Activated T-cell treated with anti-CD3 and anti-CD28 coated beads, Interleukin-2, amount 50 U/mL, for 4 hours (primary cell): ENCODE measurements at regions not wholly inside any gene's neighbourhood (a gene's known extent, or its start where the extent isn't known, plus 50 kb on each side); places are given as distances from the start of the nearest gene placed in this dataset.

ENCODE experiments used
- ATAC-seq, 2 donors: fragments of 200-7000 bp; cut with Tn5 transposase; one replicate each; pipeline ENCODE4 v1.10.0; 2021
- DNase-seq: peaks from one replicate; pipeline ENCODE4 v3.0.0-alpha.2; 2020
- H3K27me3 Mint-ChIP-seq: one replicate; pipeline ENCODE4 v1.8.0; 2021; ENCODE audit warnings: low read depth, mixed read lengths
- H3K36me3 Mint-ChIP-seq: one replicate; pipeline ENCODE4 v1.8.0; 2022; ENCODE audit warnings: mixed read lengths; ENCODE audit not compliant: insufficient read depth
- H3K4me1 Mint-ChIP-seq: one replicate; pipeline ENCODE4 v1.8.0; 2021; ENCODE audit warnings: low read depth, mixed read lengths
- H3K4me3 Mint-ChIP-seq: one replicate; pipeline ENCODE4 v1.8.0; 2021; ENCODE audit warnings: mild to moderate bottlenecking, moderate library complexity, mixed read lengths
- H3K9me3 Mint-ChIP-seq: one replicate; pipeline ENCODE4 v1.8.0; 2021; ENCODE audit warnings: mixed read lengths

DNA sequence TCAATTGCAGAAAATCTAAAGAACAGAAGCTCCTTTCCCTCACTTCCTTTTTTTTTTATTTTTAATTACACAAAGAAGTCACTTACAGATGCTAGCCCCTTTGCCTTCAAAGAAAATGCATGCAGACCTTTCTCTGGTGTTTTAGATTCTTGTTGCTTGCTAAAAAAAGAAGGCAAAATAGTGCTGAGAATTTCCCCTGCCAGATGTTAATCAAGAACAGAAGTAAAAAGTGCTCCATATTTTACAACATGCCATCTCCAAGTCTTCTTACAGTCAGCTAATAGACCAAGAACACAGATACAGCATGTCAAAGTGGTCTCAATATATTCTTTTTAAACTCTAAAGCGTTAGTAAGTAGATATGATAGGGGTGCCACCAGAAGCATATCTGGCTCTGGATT is 142.8 kb upstream of the RGMB start:
- Mint-ChIP-seq H3K9me3 (peaks cover 3% of the 10 kb centered on the region), H3K27me3 (no peaks in the 10 kb centered on the region), H3K4me3 (no peak overlapping the region), H3K4me1 (no peaks in the 10 kb centered on the region), H3K36me3 (no peaks in the 10 kb centered on the region)
- no peak for ATAC-seq
- no peak for DNase-seq

DNA sequence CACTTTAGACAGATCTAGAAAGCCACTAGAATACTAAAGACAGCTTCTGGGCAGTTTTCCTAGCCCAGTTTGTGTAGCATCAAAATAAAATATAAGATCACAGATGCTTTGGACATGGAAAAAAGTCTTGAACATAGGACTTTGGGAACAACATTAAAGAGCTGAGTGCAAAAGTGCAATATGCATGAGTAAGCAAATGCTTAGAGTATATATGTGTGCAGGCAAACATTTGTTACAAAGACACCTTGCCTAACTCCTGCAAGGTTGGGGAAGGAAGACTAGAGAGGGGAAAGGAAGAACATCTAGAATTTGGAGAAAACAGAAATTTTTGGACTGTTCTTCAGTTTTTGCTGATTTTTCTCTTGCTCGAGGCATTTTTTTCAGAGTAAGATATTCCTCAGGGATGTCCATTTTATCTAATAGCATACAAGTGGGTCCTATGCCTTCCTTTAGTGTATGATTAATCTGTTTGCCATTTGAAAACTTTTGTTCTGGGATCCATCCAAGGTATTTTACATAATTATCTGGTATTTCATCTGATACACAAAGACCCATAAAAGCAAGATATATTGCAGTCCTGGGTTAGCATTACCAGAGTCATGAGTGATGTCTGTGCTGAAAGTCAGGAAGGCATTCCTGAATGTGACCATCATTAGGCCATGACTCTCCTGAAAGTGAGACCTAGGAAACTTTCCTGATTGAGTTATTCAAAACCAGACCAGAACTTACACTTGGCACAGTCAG is 142.0 kb upstream of the RGMB start:
- no peak for DNase-seq
- H3K9me3 Mint-ChIP-seq, result peaks cover 3% of the 10 kb centered on the region
- no peak overlapping the region for H3K4me3 Mint-ChIP-seq
- no peaks in the 10 kb centered on the region for H3K36me3 Mint-ChIP-seq
- ATAC-seq, result no peak
- H3K27me3 Mint-ChIP-seq, result no peaks in the 10 kb centered on the region
- no peaks in the 10 kb centered on the region for H3K4me1 Mint-ChIP-seq

DNA sequence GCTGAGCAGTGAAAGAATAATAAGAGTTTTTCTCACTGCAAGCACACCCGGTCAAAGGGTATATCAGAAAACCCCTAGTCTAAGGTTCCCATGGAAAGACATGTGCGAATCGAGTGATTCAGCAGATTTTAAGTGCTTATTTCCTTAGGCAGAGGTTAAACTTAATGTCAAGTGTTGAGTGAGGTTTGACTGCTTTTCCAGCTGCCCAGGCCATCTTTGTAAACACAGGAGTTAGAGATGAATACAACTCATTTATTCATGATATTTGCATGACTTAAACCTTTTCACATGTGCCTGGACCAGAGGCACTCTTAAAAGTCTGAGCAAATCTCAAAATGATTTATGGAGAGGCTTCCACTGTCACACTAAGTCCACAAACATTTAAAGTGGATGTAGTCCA is 137.8 kb upstream of the RGMB start:
- Mint-ChIP-seq H3K4me3 (no peak overlapping the region), H3K4me1 (no peaks in the 10 kb centered on the region), H3K9me3 (no peaks in the 10 kb centered on the region), H3K27me3 (no peaks in the 10 kb centered on the region), H3K36me3 (no peaks in the 10 kb centered on the region)
- no peak for ATAC-seq
- DNase-seq, result no peak

DNA sequence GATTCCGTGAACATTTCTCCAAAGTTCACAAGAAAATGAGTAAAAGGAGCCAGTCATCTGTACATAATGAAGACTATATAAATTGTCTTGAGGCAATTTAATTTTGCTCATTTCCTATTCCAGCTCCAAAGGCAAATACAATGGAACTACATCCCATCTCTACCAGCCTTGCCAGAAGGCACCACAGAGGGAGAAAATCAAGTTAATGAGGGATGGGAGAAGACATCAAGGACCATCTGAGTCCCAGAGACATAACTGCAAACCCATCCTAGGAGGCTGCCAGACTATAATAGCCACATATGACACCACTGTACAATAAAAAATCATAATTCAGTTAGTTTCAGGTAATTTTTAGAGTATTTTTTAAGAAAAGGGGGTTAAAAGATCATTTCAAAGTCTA is 136.3 kb upstream of the RGMB start:
- no peak for ATAC-seq
- Mint-ChIP-seq H3K36me3 (no peaks in the 10 kb centered on the region), H3K27me3 (no peaks in the 10 kb centered on the region), H3K9me3 (no peaks in the 10 kb centered on the region), H3K4me1 (no peaks in the 10 kb centered on the region), H3K4me3 (no peak overlapping the region)
- no peak for DNase-seq

DNA sequence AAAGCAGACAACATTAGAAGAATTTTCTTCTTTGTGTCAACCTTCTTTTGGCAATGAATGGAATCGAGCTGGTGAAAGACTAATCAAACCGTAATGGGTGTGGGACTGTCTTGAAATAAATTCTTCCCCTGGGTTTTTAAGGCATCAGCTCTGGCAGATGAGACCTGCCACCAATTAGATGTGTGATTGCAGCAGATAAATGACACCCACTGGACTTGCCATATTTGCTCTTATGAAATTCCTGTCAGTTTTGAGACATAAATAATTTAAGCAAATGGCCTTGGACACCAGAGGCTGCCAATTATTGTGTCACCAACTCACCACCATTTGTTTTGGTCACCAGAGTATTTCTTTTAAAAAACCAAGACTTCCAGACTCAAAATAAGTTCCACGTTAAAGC is 135.9 kb upstream of the RGMB start:
- ATAC-seq (no peak), DNase-seq (no peak)
- Mint-ChIP-seq H3K4me1 (no peaks in the 10 kb centered on the region), H3K27me3 (peaks cover under 1% of the 10 kb centered on the region), H3K4me3 (no peak overlapping the region), H3K36me3 (no peaks in the 10 kb centered on the region), H3K9me3 (no peaks in the 10 kb centered on the region)

DNA sequence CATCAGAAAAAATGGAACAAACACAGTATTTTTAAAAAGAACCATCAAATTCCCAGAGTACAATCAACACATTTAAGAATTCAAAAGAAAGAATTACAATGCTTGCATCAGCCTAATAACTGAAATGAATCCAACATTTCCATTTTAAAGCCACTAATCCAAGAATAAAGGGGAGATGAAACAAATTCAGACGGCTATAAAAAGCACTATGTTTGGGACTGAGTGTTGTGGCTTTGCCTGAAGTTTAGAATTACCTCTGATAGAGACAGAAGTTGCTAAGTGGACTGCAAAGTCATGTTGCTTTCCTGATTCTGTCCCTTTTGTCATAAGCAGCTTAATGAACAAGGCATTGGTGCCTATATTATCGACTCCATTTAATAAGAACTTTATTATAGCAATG is 135.4 kb upstream of the RGMB start:
- Mint-ChIP-seq H3K4me3 (no peak overlapping the region), H3K36me3 (no peaks in the 10 kb centered on the region), H3K9me3 (no peaks in the 10 kb centered on the region), H3K4me1 (no peaks in the 10 kb centered on the region), H3K27me3 (peaks cover 2% of the 10 kb centered on the region)
- ATAC-seq (no peak), DNase-seq (no peak)

DNA sequence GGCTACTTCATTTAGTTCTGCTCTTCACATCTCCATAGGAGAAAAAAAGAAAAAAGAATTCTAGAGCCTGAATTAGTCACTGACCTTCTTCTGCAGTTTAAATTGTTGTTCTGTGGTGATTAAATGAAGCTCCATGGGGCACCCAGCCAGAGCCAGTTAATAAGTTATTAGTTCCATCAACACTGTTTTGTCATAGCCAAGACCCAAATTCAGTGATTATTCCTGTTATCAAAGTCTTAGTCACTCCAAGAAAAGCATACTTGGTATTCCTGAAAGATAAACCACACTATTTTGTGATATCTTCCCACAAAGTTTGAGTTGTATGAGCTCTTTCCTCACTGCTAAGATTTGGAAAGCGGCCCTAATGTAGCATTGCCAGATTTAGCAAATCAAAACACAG is 134.8 kb upstream of the RGMB start:
- H3K27me3 Mint-ChIP-seq, result peaks cover 2% of the 10 kb centered on the region
- ATAC-seq (no peak), DNase-seq (no peak)
- no peaks in the 10 kb centered on the region for H3K36me3 Mint-ChIP-seq
- H3K4me1 Mint-ChIP-seq, result no peaks in the 10 kb centered on the region
- no peak overlapping the region for H3K4me3 Mint-ChIP-seq
- H3K9me3 Mint-ChIP-seq, result no peaks in the 10 kb centered on the region

DNA sequence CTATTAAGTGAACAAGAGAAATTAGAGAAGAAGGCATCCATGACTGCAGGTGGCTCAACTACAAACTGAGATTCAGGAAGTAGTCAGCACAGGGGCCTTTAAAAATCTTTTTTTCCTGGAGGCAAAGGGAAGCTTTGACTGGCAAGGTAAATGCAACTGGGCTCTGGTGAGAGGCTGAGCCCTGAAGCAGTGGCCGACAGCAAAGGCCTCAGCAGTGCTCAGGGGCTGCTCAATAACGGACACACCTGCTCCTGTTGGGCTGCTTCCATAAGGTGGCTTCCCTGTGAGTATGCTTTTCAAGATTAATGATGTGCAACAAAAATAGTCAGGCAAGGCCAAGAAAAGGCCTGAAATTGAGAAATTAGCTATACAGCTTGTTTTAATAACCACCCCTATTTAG is 134.2 kb upstream of the RGMB start:
- DNase-seq, result no peak

DNA sequence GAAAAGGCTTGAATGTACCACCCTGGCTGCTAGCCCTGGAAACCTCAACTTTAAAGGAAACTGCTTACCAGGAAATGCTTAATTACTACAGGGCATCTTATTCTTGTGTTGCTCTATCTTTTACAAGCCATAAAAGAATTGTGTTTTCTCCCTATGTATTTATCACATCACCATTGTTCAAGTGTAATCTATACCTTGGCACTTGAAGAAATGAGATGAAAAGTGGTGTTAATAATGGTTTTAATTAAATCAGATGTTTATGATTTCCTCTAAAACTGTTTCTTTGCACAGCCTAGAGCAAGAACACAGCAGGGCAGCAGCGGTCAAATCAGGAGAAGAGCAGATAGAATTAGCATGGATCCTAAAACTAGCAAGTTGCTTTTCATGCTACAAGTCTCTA is 131.8 kb upstream of the RGMB start:
- DNase-seq, result no peak
- Mint-ChIP-seq H3K4me3 (no peak overlapping the region), H3K27me3 (peaks cover 5% of the 10 kb centered on the region), H3K9me3 (no peaks in the 10 kb centered on the region), H3K4me1 (no peaks in the 10 kb centered on the region), H3K36me3 (no peaks in the 10 kb centered on the region)
- ATAC-seq, result no peak

More for the DNA sequence above, 134.2 kb upstream of the RGMB start:
- H3K4me3 Mint-ChIP-seq, result no peak overlapping the region
- H3K4me1 Mint-ChIP-seq, result no peaks in the 10 kb centered on the region
- H3K9me3 Mint-ChIP-seq, result no peaks in the 10 kb centered on the region
- ATAC-seq, result no peak
- peaks cover 2% of the 10 kb centered on the region for H3K27me3 Mint-ChIP-seq
- H3K36me3 Mint-ChIP-seq, result no peaks in the 10 kb centered on the region

DNA sequence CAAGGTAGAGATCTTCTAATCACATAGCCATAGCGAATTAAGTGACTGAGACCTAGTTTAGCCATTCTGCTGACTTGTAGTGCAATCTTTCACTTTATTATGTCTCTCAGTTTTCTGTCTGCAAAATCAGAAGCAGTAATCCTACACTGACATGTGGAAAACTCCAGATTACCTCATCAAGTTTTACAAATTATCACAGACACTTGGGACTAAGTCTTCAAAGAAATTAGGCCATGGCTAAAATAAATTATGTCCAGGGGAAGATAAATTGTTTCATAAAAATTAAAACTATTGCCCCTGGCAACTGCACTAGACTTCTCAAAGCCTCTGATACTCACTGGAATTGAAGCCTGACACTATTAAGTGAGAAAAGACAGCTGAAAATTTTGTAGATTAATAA is 129.9 kb upstream of the RGMB start:
- Mint-ChIP-seq H3K4me1 (no peaks in the 10 kb centered on the region), H3K36me3 (no peaks in the 10 kb centered on the region), H3K4me3 (no peak overlapping the region), H3K9me3 (no peaks in the 10 kb centered on the region), H3K27me3 (peaks cover 5% of the 10 kb centered on the region)
- ATAC-seq (no peak), DNase-seq (no peak)

DNA sequence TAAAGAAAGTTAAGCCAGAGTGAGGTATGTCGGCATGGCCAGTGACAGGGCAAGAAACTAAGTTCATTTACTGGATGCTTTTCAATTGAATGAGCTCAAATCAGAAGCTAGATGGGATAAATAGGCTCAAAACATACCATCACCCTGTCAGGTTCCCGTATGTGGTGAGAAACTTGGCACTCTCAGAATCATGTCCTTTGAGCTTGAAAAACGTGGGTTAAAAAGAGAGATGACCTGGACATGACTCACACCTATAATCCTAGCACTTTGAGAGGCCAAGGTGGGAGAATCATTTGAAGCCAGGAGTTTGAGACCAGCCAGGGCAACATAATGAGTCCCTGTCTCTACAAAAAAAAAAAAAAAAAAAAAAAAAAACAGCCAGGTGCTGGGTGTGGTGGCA is 121.7 kb upstream of the RGMB start:
- H3K36me3 Mint-ChIP-seq, result no peaks in the 10 kb centered on the region
- DNase-seq (no peak), ATAC-seq (no peak)
- no peaks in the 10 kb centered on the region for H3K9me3 Mint-ChIP-seq
- no peak overlapping the region for H3K4me3 Mint-ChIP-seq
- H3K27me3 Mint-ChIP-seq, result no peaks in the 10 kb centered on the region
- H3K4me1 Mint-ChIP-seq, result no peaks in the 10 kb centered on the region

DNA sequence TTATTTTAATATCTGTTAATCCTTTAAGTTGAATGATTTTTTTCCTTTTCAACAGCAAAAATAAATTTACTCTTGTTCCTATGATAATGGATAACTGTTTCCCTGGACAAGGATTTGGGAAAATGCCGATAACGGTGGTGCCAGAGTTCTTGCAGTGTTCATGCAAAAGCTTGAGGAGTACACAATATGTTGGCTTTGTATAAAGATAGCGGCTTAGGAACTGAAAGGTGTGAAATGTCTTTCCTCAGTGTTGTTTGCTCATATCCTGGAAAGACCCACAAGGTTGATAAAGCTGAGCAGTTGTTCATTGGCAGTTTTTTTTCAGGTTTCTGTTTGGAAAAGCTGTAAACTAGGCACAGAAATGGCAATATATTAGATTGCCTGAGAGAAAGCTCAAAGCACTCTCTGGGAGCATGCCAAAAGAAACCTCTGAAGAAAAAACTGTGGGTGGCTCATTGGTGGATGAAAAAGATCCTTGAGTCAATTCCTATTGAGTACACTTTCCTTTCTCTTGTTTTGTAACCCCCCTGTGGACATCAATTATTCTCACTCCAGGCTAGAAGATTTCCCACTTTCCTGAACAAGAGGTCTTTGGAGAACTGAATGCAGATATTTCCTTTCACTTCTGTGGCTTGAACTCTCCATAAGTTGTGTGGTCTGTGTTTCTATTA is 117.2 kb upstream of the RGMB start:
- H3K4me3 Mint-ChIP-seq, result no peak overlapping the region
- H3K27me3 Mint-ChIP-seq, result no peaks in the 10 kb centered on the region
- no peak for ATAC-seq
- no peaks in the 10 kb centered on the region for H3K36me3 Mint-ChIP-seq
- H3K9me3 Mint-ChIP-seq, result no peaks in the 10 kb centered on the region
- DNase-seq, result no peak
- H3K4me1 Mint-ChIP-seq, result no peaks in the 10 kb centered on the region

DNA sequence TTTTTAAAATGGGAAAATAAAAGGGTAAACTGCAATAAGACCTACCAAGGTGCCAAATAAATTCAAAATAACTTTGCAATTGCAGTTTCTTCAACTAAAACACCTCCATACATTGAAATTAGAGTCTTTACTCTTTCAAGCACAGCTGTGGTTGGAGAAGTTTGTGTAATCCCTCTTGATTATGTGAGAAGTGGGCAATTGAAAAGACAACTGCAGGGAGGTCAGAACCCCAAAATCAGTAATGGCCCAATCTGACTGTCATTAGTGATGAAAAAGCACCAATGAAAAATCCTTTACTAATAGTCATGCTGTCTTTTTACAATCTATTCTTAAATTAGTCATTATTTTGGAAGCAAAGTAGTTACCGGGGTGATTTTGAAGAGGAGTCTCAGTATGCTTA is 116.7 kb upstream of the RGMB start:
- no peak for DNase-seq
- no peaks in the 10 kb centered on the region for H3K9me3 Mint-ChIP-seq
- H3K27me3 Mint-ChIP-seq, result no peaks in the 10 kb centered on the region
- H3K36me3 Mint-ChIP-seq, result no peaks in the 10 kb centered on the region
- no peaks in the 10 kb centered on the region for H3K4me1 Mint-ChIP-seq
- ATAC-seq, result no peak
- no peak overlapping the region for H3K4me3 Mint-ChIP-seq

DNA sequence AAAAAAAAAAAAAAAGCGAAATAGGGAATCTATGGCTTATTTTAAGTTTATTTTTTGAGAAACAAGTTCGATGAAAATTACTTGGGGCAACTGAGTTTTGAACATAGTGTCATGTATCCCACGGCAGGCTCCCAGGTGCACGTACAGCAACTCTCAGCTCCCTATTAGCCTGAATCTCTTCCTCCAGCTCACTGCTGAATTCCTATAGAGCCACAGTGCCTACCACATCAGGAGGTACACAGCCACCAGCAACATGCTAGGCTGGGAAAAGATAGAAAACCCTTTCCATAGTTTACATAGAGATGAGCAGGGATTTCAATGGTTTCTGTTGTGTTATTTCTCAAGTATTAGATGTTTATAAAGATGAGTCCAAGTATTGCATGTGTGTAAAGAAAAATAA is 115.9 kb upstream of the RGMB start:
- DNase-seq (no peak), ATAC-seq (no peak)
- Mint-ChIP-seq H3K9me3 (no peaks in the 10 kb centered on the region), H3K4me1 (no peaks in the 10 kb centered on the region), H3K36me3 (no peaks in the 10 kb centered on the region), H3K4me3 (no peak overlapping the region), H3K27me3 (no peaks in the 10 kb centered on the region)

DNA sequence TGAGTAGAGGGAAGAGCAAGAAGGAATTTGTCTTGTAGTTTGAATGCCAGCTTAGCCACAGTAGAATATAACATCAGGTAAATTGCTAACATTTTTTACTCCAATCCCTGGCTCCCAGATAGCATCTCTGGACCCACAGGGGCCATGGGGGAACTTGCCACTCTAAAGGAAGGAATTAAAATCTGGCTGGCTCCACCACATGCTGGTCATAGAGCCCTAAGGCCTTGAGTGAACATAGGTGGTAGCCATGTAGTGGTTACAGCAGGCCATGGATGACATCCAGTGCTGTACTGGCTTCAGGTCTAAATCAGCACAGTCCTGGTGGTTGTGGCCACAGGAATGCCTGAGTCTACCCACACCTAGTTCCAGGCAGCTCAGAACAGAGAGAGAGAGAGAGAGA is 109.9 kb upstream of the RGMB start:
- H3K27me3 Mint-ChIP-seq, result peaks cover 6% of the 10 kb centered on the region
- H3K9me3 Mint-ChIP-seq, result peaks cover 10% of the 10 kb centered on the region
- no peak for ATAC-seq
- no peaks in the 10 kb centered on the region for H3K36me3 Mint-ChIP-seq
- no peaks in the 10 kb centered on the region for H3K4me1 Mint-ChIP-seq
- H3K4me3 Mint-ChIP-seq, result no peak overlapping the region
- no peak for DNase-seq
